PFSK-1 (cell line): ENCODE measurements at regions not wholly inside any gene's neighbourhood (a gene's known extent, or its start where the extent isn't known, plus 50 kb on each side); places are given as distances from the start of the nearest gene placed in this dataset.

Source experiments
- FOXP2 ChIP-seq: optimal IDR thresholded peaks from 2 replicates; pipeline ENCODE3; 2011; ENCODE audit warnings: borderline replicate concordance, control low read depth, inconsistent platforms; ENCODE audit not compliant: insufficient read depth; ENCODE audit errors: extremely low read length, extremely low read depth
- POLR2AphosphoS5 ChIP-seq: IDR thresholded peaks from 2 replicates; pipeline ENCODE4 v1.6.1; 2012; ENCODE audit warnings: low read depth, mild to moderate bottlenecking, control low read depth, low read length, moderate library complexity
- SIN3A ChIP-seq: IDR thresholded peaks from 2 replicates; pipeline ENCODE4 v1.6.1; 2012; ENCODE audit warnings: mild to moderate bottlenecking, low read length, moderate library complexity, borderline replicate concordance; ENCODE audit not compliant: insufficient read depth
- TAF1 ChIP-seq: IDR thresholded peaks from 2 replicates; pipeline ENCODE4 v1.6.1; 2012; ENCODE audit warnings: low read length, control low read depth, borderline replicate concordance; ENCODE audit not compliant: insufficient read depth
- TF ChIP-seq, protein P1 (sequence below), 2 experiments: IDR thresholded peaks; 2 replicates each; pipeline versions ENCODE4 v1.6.1 to v1.8.0; 2011 to 2012; ENCODE audit warnings: low read depth in 2 of 2, low read length in 2 of 2, control low read depth in 1 of 2, inconsistent platforms in 1 of 2, mild to moderate bottlenecking in 1 of 2, moderate library complexity in 1 of 2; ENCODE audit not compliant: insufficient read depth in 1 of 2

DNA sequence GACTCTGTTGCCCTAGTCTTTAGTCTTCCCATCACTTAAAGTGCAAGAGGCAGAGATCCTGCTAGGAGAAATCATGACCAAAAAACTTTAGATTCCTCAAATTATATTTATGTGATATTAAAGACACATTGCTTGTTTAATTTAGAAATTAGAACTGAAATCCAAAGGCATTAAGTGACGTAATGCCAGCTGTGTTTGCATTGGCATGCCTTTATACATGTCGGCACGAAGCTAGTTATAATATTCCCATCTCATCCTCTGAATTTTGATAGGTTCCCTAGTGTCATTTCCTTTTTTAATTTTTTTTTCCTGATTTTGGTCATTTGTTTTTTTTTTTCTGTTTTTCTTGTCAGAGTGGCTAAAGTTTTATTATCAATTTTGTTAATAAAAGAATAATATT is 203.5 kb upstream of the ZBTB20 start:
- TF ChIP-seq TAF1 (no peak), FOXP2 (no peak), POLR2AphosphoS5 (no peak), SIN3A (no peak)
- TF ChIP-seq, protein P1, sequence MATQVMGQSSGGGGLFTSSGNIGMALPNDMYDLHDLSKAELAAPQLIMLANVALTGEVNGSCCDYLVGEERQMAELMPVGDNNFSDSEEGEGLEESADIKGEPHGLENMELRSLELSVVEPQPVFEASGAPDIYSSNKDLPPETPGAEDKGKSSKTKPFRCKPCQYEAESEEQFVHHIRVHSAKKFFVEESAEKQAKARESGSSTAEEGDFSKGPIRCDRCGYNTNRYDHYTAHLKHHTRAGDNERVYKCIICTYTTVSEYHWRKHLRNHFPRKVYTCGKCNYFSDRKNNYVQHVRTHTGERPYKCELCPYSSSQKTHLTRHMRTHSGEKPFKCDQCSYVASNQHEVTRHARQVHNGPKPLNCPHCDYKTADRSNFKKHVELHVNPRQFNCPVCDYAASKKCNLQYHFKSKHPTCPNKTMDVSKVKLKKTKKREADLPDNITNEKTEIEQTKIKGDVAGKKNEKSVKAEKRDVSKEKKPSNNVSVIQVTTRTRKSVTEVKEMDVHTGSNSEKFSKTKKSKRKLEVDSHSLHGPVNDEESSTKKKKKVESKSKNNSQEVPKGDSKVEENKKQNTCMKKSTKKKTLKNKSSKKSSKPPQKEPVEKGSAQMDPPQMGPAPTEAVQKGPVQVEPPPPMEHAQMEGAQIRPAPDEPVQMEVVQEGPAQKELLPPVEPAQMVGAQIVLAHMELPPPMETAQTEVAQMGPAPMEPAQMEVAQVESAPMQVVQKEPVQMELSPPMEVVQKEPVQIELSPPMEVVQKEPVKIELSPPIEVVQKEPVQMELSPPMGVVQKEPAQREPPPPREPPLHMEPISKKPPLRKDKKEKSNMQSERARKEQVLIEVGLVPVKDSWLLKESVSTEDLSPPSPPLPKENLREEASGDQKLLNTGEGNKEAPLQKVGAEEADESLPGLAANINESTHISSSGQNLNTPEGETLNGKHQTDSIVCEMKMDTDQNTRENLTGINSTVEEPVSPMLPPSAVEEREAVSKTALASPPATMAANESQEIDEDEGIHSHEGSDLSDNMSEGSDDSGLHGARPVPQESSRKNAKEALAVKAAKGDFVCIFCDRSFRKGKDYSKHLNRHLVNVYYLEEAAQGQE (IDR thresholded peaks at IDR 0.05; ENCODE audit: insufficient read depth in 1 of 2, low read depth in 2 of 2, low read length in 2 of 2) = no peak

DNA sequence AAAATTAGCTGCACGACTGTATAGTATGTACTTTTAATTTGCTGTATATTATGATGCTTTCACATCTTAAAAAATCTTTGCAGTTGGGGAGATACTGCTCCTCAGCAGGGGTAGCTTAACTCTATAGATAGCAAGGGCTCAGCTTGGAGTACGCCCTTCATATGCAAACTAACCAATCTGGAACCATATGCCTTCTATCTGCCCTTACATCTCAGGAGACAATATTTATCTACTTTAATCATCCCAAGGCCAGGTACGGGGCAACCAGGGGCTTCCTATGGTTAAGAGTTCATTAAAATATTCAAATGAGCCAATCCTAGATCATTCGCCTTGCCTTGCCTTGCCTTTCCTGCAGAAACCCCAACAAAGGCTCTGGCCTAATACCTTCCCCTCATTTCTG is 204.1 kb upstream of the ZBTB20 start:
- TF ChIP-seq, protein P1 (IDR thresholded peaks at IDR 0.05; ENCODE audit: insufficient read depth in 1 of 2, low read depth in 2 of 2, low read length in 2 of 2) = no peak
- no peak for TF ChIP-seq SIN3A
- TF ChIP-seq FOXP2 = no peak
- no peak for TF ChIP-seq POLR2AphosphoS5
- no peak for TF ChIP-seq TAF1

- TF ChIP-seq TAF1 (no peak), SIN3A (no peak), FOXP2 (no peak), POLR2AphosphoS5 (no peak)
- TF ChIP-seq, protein P1 (IDR thresholded peaks at IDR 0.05; ENCODE audit: insufficient read depth in 1 of 2, low read depth in 2 of 2, low read length in 2 of 2) = no peak
Measured at GRCh38 chr3:115354010-115354409, 206.9 kb upstream of the ZBTB20 start.

DNA sequence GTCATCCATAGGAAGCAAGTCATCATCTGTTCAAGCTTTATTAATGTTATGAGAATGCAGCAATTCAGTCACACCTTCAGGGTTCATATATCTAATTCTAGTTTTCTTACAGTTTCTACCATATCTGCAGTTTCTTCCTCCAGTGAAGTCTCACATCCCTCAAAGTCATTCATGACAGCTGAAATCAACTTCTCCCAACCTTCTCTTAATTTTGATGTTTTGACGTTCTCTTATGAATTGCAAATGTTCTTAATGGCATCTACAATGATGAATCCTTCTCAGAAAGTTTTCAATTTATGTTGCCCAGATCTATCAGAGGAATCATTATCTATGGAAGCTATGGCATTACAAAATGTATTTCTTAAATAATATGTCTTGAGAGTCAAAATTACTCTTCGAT is 210.4 kb upstream of the ZBTB20 start:
- TF ChIP-seq SIN3A (no peak), TAF1 (no peak), FOXP2 (no peak)
- TF ChIP-seq, protein P1 (IDR thresholded peaks at IDR 0.05; ENCODE audit: insufficient read depth in 1 of 2, low read depth in 2 of 2, low read length in 2 of 2) = no peak

GRCh38 chr3:115359536-115359935 is 212.4 kb upstream of the ZBTB20 start:
- no peak for TF ChIP-seq SIN3A
- TF ChIP-seq POLR2AphosphoS5 = no peak
- TF ChIP-seq, protein P1 (IDR thresholded peaks at IDR 0.05; ENCODE audit: insufficient read depth in 1 of 2, low read depth in 2 of 2, low read length in 2 of 2) = no peak
- no peak for TF ChIP-seq TAF1
- no peak for TF ChIP-seq FOXP2
